Activated CD8-positive, alpha-beta memory T cell treated with anti-CD3 and anti-CD28 coated beads for 4 hours (primary cell): ENCODE measurements at regions not wholly inside any gene's neighbourhood (a gene's known extent, or its start where the extent isn't known, plus 50 kb on each side); places are given as distances from the start of the nearest gene placed in this dataset.
"Not testable (repeated sequence)": the region's sequence is repeated elsewhere in the genome, so short reads cannot be mapped to it uniquely, and the experiment has no call there.

Source experiments
- DNase-seq, 2 donors: peaks; one replicate each; pipeline ENCODE4 v3.0.0-alpha.2; 2020; ENCODE audit warnings: low read depth in 2 of 2

- not testable (repeated sequence) for DNase-seq
These were observed 141.7 kb downstream of the ARRDC3 start for GRCh38 chr5:91241460-91241859.

DNA sequence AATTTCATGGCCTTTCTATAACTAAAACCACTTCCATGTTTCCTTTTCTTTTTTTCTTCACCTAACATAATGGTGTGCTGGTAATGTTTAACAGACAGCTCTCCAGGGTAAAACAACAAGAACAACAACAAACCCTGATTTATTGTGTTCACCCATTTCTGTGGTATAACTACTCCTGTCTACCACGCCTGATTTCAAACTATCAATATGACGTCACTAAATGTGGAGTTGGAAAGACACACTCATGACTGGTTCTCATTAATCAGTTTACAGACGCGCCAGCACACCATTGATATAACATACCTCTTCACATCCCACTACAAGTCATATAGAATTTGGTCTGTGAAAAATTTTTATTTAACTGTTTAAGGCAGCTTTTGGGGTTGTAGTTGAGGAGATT, 142.9 kb downstream of the ARRDC3 start:
- DNase-seq: no peak

DNA sequence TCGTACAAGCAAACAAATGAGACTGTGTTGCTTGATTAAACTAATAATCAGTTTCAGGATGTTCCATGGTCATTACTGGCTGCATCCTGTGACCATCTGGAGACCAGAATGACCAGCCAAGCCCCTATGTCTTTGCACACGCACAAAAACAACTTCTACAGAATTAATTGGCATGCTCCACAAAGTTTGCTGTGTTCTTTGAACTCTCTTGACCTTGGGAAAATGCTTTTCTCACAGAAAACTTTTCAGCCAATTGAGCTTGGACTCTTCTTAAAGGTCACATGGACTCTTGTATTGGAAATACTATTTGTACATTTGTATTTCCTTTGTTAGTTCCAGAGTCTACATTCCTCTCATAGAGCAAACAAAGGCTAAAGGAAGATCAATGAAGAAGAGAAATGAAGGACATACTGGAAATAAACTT, 147.8 kb downstream of the ARRDC3 start:
- no peak for DNase-seq

GRCh38 chr5:91232523-91232922, 150.6 kb downstream of the ARRDC3 start:
- no peak for DNase-seq

GRCh38 chr5:91229031-91229727, 153.9 kb downstream of the ARRDC3 start:
- DNase-seq: no peak

GRCh38 chr5:91228188-91228587, 154.9 kb downstream of the ARRDC3 start:
- DNase-seq: no peak

GRCh38 chr5:91225848-91226686, 157.1 kb downstream of the ARRDC3 start:
- peak; percentile 31 to 37 for DNase-seq

- DNase-seq: no peak
These were observed 158.1 kb downstream of the ARRDC3 start for GRCh38 chr5:91224969-91225368.

DNA sequence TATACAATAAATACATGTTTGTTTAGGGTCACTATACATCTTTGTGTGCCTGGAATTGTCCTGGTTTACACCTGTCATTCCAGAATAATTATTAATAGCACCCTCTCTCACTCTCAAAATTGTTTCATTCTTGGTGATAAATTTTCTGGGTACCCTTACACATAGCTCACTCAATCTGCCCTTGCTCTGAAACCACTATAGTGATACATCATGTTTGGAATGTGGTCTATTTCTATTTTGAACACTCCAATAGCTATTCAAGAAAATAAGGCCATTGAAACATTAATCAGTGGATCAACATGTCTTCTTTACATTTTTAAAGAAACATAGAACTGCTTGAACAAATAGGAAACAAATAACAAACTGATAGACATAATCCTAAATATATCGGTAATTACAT, 158.7 kb downstream of the ARRDC3 start:
- DNase-seq: no peak

- no peak for DNase-seq
These were observed 159.2 kb downstream of the ARRDC3 start for GRCh38 chr5:91223886-91224285.

DNA sequence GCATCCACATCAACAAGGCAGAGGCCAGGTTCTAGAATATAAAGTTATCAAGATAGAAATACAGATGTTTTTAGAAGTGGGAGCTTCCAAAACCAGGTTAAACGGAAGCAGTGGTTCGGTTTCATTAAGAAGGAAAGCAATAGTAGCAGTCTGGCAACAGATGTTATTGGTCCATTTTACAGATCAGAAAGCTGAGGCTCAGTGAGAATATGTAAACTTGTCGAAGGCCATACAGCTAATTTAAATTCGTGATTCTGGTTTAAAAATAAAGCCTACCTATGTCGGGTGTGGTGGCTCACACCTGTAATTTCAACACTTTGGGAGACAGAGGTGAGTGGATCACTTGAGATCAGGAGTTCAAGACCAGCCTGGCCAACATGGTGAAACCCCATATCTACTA, 160.6 kb downstream of the ARRDC3 start:
- DNase-seq: no peak

GRCh38 chr5:91221917-91222316, 161.2 kb downstream of the ARRDC3 start:
- DNase-seq: no peak

- no peak for DNase-seq
These were observed 163.2 kb downstream of the ARRDC3 start for GRCh38 chr5:91219803-91220371.

- no peak for DNase-seq
These were observed 163.9 kb downstream of the ARRDC3 start for GRCh38 chr5:91219091-91219802.

DNA sequence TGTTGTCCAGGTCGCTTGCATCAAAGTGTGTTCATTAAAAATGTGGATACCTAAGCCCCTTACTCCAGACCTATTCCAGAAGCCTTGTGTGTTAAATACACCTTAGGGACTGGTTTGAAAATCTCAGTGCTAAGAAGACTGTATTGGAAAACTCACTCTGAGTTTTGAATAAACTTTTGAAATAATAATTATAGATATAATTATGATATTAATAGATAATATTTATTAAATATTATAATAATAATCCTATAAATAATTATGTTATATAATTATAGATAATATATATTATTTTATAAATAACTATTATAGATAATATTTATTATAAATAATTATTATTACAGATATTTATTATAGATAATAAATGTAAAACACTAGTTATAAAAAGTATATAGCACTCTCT, 165.3 kb downstream of the ARRDC3 start:
- DNase-seq: no peak

GRCh38 chr5:91214571-91214970, 168.5 kb downstream of the ARRDC3 start:
- DNase-seq: no peak
